Psoas muscle (tissue), 7 donors: ENCODE measurements at regions not wholly inside any gene's neighbourhood (a gene's known extent, or its start where the extent isn't known, plus 50 kb on each side); places are given as distances from the start of the nearest gene placed in this dataset.

Source experiments
- ATAC-seq, 4 donors: fragments of 200-7000 bp; cut with Tn5 transposase; one replicate each; pipeline ENCODE4 v1.9.1; 2020; ENCODE audit warnings: moderate library complexity in 3 of 4, mild to moderate bottlenecking in 2 of 4
- DNase-seq, 2 donors: peaks; one replicate each; pipeline ENCODE4 v3.0.0-alpha.2; 2020
- H3K27ac ChIP-seq: fragments of 200-600 bp; one replicate; pipeline ENCODE4 v1.8.0; 2022
- H3K27me3 ChIP-seq, 3 donors: fragments of 200-600 bp in 1 of 3; one replicate each; pipeline versions ENCODE4 v1.6.1 to v1.8.0; 2013 to 2022; ENCODE audit warnings: low read length in 2 of 3, mild to moderate bottlenecking in 2 of 3, moderate library complexity in 1 of 3; ENCODE audit not compliant: insufficient read depth in 3 of 3
- H3K36me3 ChIP-seq, 2 donors: fragments of 200-600 bp in 1 of 2; one replicate each; pipeline versions ENCODE4 v1.6.1 to v1.8.0; 2013 to 2022; ENCODE audit warnings: low read depth in 1 of 2, mild to moderate bottlenecking in 1 of 2, moderate library complexity in 1 of 2; ENCODE audit not compliant: insufficient read depth in 1 of 2
- H3K4me1 ChIP-seq: fragments of 200-600 bp; one replicate; pipeline ENCODE4 v1.8.0; 2022
- H3K4me3 ChIP-seq: fragments of 200-600 bp; one replicate; pipeline ENCODE4 v1.8.0; 2022; ENCODE audit warnings: mild to moderate bottlenecking
- H3K9me3 ChIP-seq: fragments of 200-600 bp; one replicate; pipeline ENCODE4 v1.8.0; 2022
- CTCF ChIP-seq: fragments of 200-600 bp; IDR thresholded peaks from one replicate; pipeline ENCODE4 v1.8.0; 2022; ENCODE audit warnings: antibody characterized with exemption
- WGBS, 3 donors: extraction: QIAGEN DNeasy Blood & Tissue Kit; methylation state at CpG; one replicate each; pipeline versions ENCODE4 v1.1.6 to v1.1.7; 2013; 5-methylcytosine and 5-hydroxymethylcytosine counted together
- intact Hi-C, 2 donors: fragments of 100-400 bp; cut with DNase I; formaldehyde crosslinking; loops; one replicate each; pipeline versions ENCODE4 v1.11.0 to v1.14.2; 2022
- donor health status: healthy with polysubstance abuse.
- donor health status: DM: no; HTN: no; CAD: no; lungs with moderate emphysema.
- donor health status: Bipolar disorder and iron deficiency.
- donor health status: healthy.
- donor health status: DM: yes; HTN: yes; CAD: no.
- donor health status: DM: no; HTN: no; CAD: no.
- donor health status: DM: yes; HTN: yes; CAD: no.

DNA sequence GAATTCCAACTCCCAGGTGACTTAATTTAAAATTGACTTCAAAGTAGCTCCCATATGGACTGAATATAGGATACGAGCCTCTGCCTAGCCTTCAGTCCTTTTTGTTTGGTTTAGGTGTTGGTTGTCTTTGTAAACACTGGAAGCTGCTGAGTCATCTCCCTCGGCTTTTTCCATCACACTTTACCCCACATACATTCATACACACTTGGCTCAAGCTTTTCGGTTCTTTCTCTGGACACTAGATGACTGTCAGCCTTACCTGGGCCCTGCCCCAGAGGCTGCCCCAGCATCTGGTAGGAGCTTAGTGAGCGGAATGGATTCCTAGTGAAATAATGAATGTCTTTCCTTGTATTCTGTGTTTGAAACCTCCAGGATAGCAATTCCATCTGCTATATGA, 201.5 kb upstream of the IL12A start:
- ATAC-seq (no peak), DNase-seq (no peak)
- TF ChIP-seq CTCF: no peak
- H3K4me1 ChIP-seq: no peaks in the 10 kb centered on the region
- H3K36me3 ChIP-seq: no peaks in the 10 kb centered on the region
- no peaks in the 10 kb centered on the region for H3K9me3 ChIP-seq
- H3K4me3 ChIP-seq: no peak overlapping the region
- intact Hi-C loops: loop anchor here in 1 of 2 donors (10.0 kb wide), 1 partner anchor 962 kb away; no protein-coding TSS in a partner anchor
- WGBS, 3 donors: 76 to 80% (median 80%) methylated on average over 4 of the region's 4 CpGs
- H3K27ac ChIP-seq: no peak overlapping the region
- H3K27me3 ChIP-seq: no peaks in the 10 kb centered on the region

DNA sequence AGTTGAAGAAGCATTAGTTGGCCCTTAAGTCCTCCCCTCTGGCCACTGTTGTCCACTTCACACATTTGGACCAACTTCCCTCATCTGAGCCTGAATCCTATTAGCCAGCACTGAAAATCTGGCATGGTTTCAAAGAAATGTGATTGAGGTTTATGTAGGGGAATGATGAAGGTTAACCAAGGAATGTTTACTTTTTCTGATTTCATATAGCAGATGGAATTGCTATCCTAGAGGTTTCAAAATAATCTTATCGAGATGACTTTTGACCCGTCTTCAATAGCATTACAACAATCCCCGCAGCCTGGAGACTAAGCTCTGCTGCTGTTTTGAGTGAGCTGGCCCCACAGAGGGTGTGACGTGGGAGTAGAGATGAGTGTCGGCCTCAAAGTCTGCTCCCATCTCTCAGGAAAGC, 200.8 kb upstream of the IL12A start:
- Histone ChIP-seq H3K4me1 (no peaks in the 10 kb centered on the region), H3K36me3 (no peaks in the 10 kb centered on the region), H3K27me3 (no peaks in the 10 kb centered on the region), H3K4me3 (no peak overlapping the region), H3K27ac (no peak overlapping the region), H3K9me3 (no peaks in the 10 kb centered on the region)
- no peak for ATAC-seq
- intact Hi-C loops: loop anchor here in 1 of 2 donors (10.0 kb wide), 1 partner anchor 963 kb away; no protein-coding TSS in a partner anchor
- TF ChIP-seq CTCF: no peak
- WGBS, 3 donors: 71 to 77% (median 74%) methylated on average over 5 of the region's 5 CpGs
- no peak for DNase-seq

GRCh38 chr3:159788291-159788690, 200.3 kb upstream of the IL12A start:
- Histone ChIP-seq H3K36me3 (no peaks in the 10 kb centered on the region), H3K27me3 (no peaks in the 10 kb centered on the region), H3K4me3 (no peak overlapping the region), H3K9me3 (no peaks in the 10 kb centered on the region), H3K4me1 (no peaks in the 10 kb centered on the region), H3K27ac (no peak overlapping the region)
- no peak for DNase-seq
- intact Hi-C loops: loop anchor here in 1 of 2 donors (10.0 kb wide), 1 partner anchor 963 kb away; no protein-coding TSS in a partner anchor
- no peak for TF ChIP-seq CTCF
- ATAC-seq: no peak
- 67 to 82% (median 72%) methylated on average over 3 of the region's 3 CpGs for WGBS, 3 donors

DNA sequence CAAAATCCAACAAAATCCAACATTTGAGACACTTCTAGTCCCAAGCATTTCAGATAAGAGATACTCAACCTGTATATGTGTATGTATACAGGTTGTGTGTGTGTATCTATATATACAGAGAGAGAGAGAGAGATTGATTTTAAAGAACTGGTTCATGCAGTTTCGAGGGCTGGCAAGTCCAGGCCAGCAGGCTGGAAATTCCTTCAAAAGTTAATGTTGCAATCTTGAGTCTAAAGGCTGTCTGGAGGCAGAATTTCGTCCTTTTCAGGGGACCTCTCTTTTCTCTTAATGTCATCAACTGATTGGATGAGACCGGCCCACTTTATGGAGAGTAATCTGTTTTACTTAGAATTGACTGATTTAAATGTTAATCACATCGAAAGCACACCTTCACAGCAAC, 199.6 kb upstream of the IL12A start:
- no peaks in the 10 kb centered on the region for H3K9me3 ChIP-seq
- H3K27ac ChIP-seq: no peak overlapping the region
- intact Hi-C loops: loop anchor here in 1 of 2 donors (10.0 kb wide), 1 partner anchor 964 kb away; no protein-coding TSS in a partner anchor
- H3K36me3 ChIP-seq: no peaks in the 10 kb centered on the region
- WGBS, 3 donors: 81 to 89% (median 82%) methylated on average over 4 of the region's 4 CpGs
- no peak for TF ChIP-seq CTCF
- H3K27me3 ChIP-seq: no peaks in the 10 kb centered on the region
- no peak for DNase-seq
- H3K4me1 ChIP-seq: no peaks in the 10 kb centered on the region
- H3K4me3 ChIP-seq: no peak overlapping the region
- ATAC-seq: no peak
